Large intestine (tissue), 3 donors: ENCODE measurements at regions not wholly inside any gene's neighbourhood (a gene's known extent, or its start where the extent isn't known, plus 50 kb on each side); places are given as distances from the start of the nearest gene placed in this dataset.

Source experiments
- DNase-seq, 2 donors: peaks; one replicate each; pipeline versions ENCODE4 v3.0.0 to v3.0.0-alpha.2; 2013
- H3K27ac ChIP-seq: one replicate; pipeline ENCODE4 v1.5.1; 2013; ENCODE audit warnings: low read length
- H3K27me3 ChIP-seq: 2 replicates; pipeline ENCODE4 v1.6.1; 2013; ENCODE audit warnings: low read length; ENCODE audit not compliant: control insufficient read depth, insufficient read depth
- H3K36me3 ChIP-seq: 2 replicates; pipeline ENCODE4 v1.6.1; 2013; ENCODE audit warnings: low read length; ENCODE audit not compliant: control insufficient read depth, insufficient read depth
- H3K4me1 ChIP-seq: one replicate; pipeline ENCODE4 v1.6.1; 2013; ENCODE audit warnings: low read length; ENCODE audit not compliant: control insufficient read depth, insufficient read depth
- H3K4me3 ChIP-seq: one replicate; pipeline ENCODE4 v1.5.1; 2013; ENCODE audit warnings: low read length
- H3K9me3 ChIP-seq: one replicate; pipeline ENCODE4 v1.6.1; 2013; ENCODE audit warnings: mild to moderate bottlenecking, low read depth, low read length, moderate library complexity; ENCODE audit not compliant: control insufficient read depth
- WGBS: methylation state at CpG from one replicate; pipeline ENCODE4 v1.1.5; 2013; ENCODE audit warnings: low lambda C conversion rate; ENCODE audit not compliant: insufficient coverage; 5-methylcytosine and 5-hydroxymethylcytosine counted together

GRCh38 chr13:90979059-90979458 lies 368.4 kb upstream of the MIR17HG start:
- DNase-seq = no peak
- H3K4me1 ChIP-seq = no peaks in the 10 kb centered on the region
- no peak overlapping the region for H3K4me3 ChIP-seq
- H3K27ac ChIP-seq = no peak overlapping the region
- H3K9me3 ChIP-seq = no peaks in the 10 kb centered on the region
- no CpG with 5 or more reads among the region's 3 CpGs for WGBS
- H3K36me3 ChIP-seq = no peaks in the 10 kb centered on the region
- H3K27me3 ChIP-seq = no peaks in the 10 kb centered on the region

- WGBS = 80% methylated on average over 1 of the region's 6 CpGs
- Histone ChIP-seq H3K36me3 (no peaks in the 10 kb centered on the region), H3K9me3 (no peaks in the 10 kb centered on the region), H3K27me3 (no peaks in the 10 kb centered on the region), H3K4me3 (no peak overlapping the region), H3K27ac (no peak overlapping the region), H3K4me1 (no peaks in the 10 kb centered on the region)
- no peak for DNase-seq
Observed at GRCh38 chr13:90984756-90985155, 362.7 kb upstream of the MIR17HG start.

- no peak for DNase-seq
- H3K9me3 ChIP-seq = peaks cover under 1% of the 10 kb centered on the region
- no peaks in the 10 kb centered on the region for H3K36me3 ChIP-seq
- 96% methylated on average over 3 of the region's 3 CpGs for WGBS
- no peak overlapping the region for H3K27ac ChIP-seq
- H3K4me1 ChIP-seq = no peaks in the 10 kb centered on the region
- no peaks in the 10 kb centered on the region for H3K27me3 ChIP-seq
- H3K4me3 ChIP-seq = no peak overlapping the region
Observed at GRCh38 chr13:90995001-90995400, 352.5 kb upstream of the MIR17HG start.

- DNase-seq = no peak
- Histone ChIP-seq H3K4me3 (no peak overlapping the region), H3K27ac (no peak overlapping the region), H3K4me1 (no peaks in the 10 kb centered on the region), H3K9me3 (no peaks in the 10 kb centered on the region), H3K36me3 (no peaks in the 10 kb centered on the region), H3K27me3 (no peaks in the 10 kb centered on the region)
- WGBS = 100% methylated on average over 1 of the region's 4 CpGs
Observed at GRCh38 chr13:90995614-90996013, 351.9 kb upstream of the MIR17HG start.

- no peaks in the 10 kb centered on the region for H3K4me1 ChIP-seq
- WGBS = no CpG with 5 or more reads among the region's 1 CpG
Observed at GRCh38 chr13:90997951-90998350, 349.5 kb upstream of the MIR17HG start.

GRCh38 chr13:90999401-90999800 lies 348.1 kb upstream of the MIR17HG start:
- Histone ChIP-seq H3K9me3 (no peaks in the 10 kb centered on the region), H3K27me3 (no peaks in the 10 kb centered on the region), H3K36me3 (no peaks in the 10 kb centered on the region), H3K4me1 (no peaks in the 10 kb centered on the region), H3K4me3 (no peak overlapping the region), H3K27ac (no peak overlapping the region)
- DNase-seq = no peak

More at GRCh38 chr13:90997951-90998350, 349.5 kb upstream of the MIR17HG start:
- Histone ChIP-seq H3K4me3 (no peak overlapping the region), H3K27ac (no peak overlapping the region), H3K9me3 (no peaks in the 10 kb centered on the region), H3K27me3 (no peaks in the 10 kb centered on the region), H3K36me3 (no peaks in the 10 kb centered on the region)
- DNase-seq = no peak

GRCh38 chr13:91001371-91001770 lies 346.1 kb upstream of the MIR17HG start:
- DNase-seq = no peak
- H3K36me3 ChIP-seq = no peaks in the 10 kb centered on the region
- H3K4me3 ChIP-seq = no peak overlapping the region
- H3K27ac ChIP-seq = no peak overlapping the region
- 94% methylated on average over 3 of the region's 6 CpGs for whole genome bisulfite sequencing
- no peaks in the 10 kb centered on the region for H3K27me3 ChIP-seq
- H3K9me3 ChIP-seq = no peaks in the 10 kb centered on the region
- no peaks in the 10 kb centered on the region for H3K4me1 ChIP-seq

- H3K27me3 ChIP-seq = no peaks in the 10 kb centered on the region
- no peak overlapping the region for H3K4me3 ChIP-seq
- no peak overlapping the region for H3K27ac ChIP-seq
- WGBS = no CpG with 5 or more reads among the region's 3 CpGs
- H3K9me3 ChIP-seq = no peaks in the 10 kb centered on the region
- no peak for DNase-seq
- H3K36me3 ChIP-seq = no peaks in the 10 kb centered on the region
- no peaks in the 10 kb centered on the region for H3K4me1 ChIP-seq
Observed at GRCh38 chr13:91014696-91015095, 332.8 kb upstream of the MIR17HG start.

GRCh38 chr13:91017031-91017668 lies 330.3 kb upstream of the MIR17HG start:
- Histone ChIP-seq H3K27ac (no peak overlapping the region), H3K4me1 (no peaks in the 10 kb centered on the region), H3K27me3 (no peaks in the 10 kb centered on the region), H3K9me3 (no peaks in the 10 kb centered on the region), H3K36me3 (no peaks in the 10 kb centered on the region), H3K4me3 (no peak overlapping the region)
- WGBS = 100% methylated on average over 1 of the region's 2 CpGs
- peak; percentile 17 to 25 for DNase-seq

- Histone ChIP-seq H3K4me1 (no peaks in the 10 kb centered on the region), H3K27me3 (no peaks in the 10 kb centered on the region), H3K27ac (no peak overlapping the region), H3K4me3 (no peak overlapping the region), H3K9me3 (no peaks in the 10 kb centered on the region), H3K36me3 (no peaks in the 10 kb centered on the region)
- WGBS = 97% methylated on average over 6 of the region's 15 CpGs
- DNase-seq = no peak
Observed at GRCh38 chr13:91017669-91018053, 329.8 kb upstream of the MIR17HG start.

- DNase-seq = no peak
- no peak overlapping the region for H3K27ac ChIP-seq
Observed at GRCh38 chr13:91020461-91021034, 326.9 kb upstream of the MIR17HG start.

More at GRCh38 chr13:91020461-91021034, 326.9 kb upstream of the MIR17HG start:
- Histone ChIP-seq H3K9me3 (no peaks in the 10 kb centered on the region), H3K27me3 (no peaks in the 10 kb centered on the region), H3K4me3 (no peak overlapping the region), H3K4me1 (no peaks in the 10 kb centered on the region), H3K36me3 (no peaks in the 10 kb centered on the region)
